H1 (cell line): ENCODE measurements at regions not wholly inside any gene's neighbourhood (a gene's known extent, or its start where the extent isn't known, plus 50 kb on each side); places are given as distances from the start of the nearest gene placed in this dataset.
"Not testable (repeated sequence)": the region's sequence is repeated elsewhere in the genome, so short reads cannot be mapped to it uniquely, and the experiment has no call there.

Source experiments
- CHD1 ChIP-seq: IDR thresholded peaks from 2 replicates; pipeline ENCODE4 v1.6.1; 2012; ENCODE audit warnings: low read depth, low read length, improper control_type of control experiment
- CHD2 ChIP-seq: IDR thresholded peaks from 2 replicates; pipeline ENCODE4 v1.6.1; 2012; ENCODE audit warnings: low read length, improper control_type of control experiment
- CTCF ChIP-seq, 3 experiments: IDR thresholded peaks; 1 replicate in 2 of 3; 2 replicates in 1 of 3; pipeline versions ENCODE4 v1.5.1 to v1.6.1; 2011; ENCODE audit warnings: low read length in 3 of 3, mild to moderate bottlenecking in 3 of 3, inconsistent platforms in 2 of 3, low read depth in 1 of 3, moderate library complexity in 1 of 3; ENCODE audit not compliant: insufficient read depth in 1 of 3; ENCODE audit errors: control extremely low read depth in 1 of 3
- EP300 ChIP-seq, 2 experiments: IDR thresholded peaks; 1 replicate in 1 of 2; 2 replicates in 1 of 2; pipeline ENCODE4 v1.6.1; 2011 to 2012; ENCODE audit warnings: low read depth in 2 of 2, low read length in 2 of 2, mild to moderate bottlenecking in 2 of 2, borderline replicate concordance in 1 of 2, inconsistent platforms in 1 of 2, moderate library complexity in 1 of 2
- GABPA ChIP-seq: IDR thresholded peaks from 2 replicates; pipeline ENCODE4 v1.6.1; 2011; ENCODE audit warnings: mild to moderate bottlenecking, low read length, moderate library complexity, borderline replicate concordance; ENCODE audit not compliant: insufficient read depth
- HDAC6 ChIP-seq: IDR thresholded peaks from one replicate; pipeline ENCODE4 v1.7.1; 2012; ENCODE audit warnings: low read depth, mild to moderate bottlenecking, inconsistent platforms, low read length, moderate library complexity
- PHF8 ChIP-seq: fragments of 200-600 bp; sonication (generic); conservative IDR thresholded peaks from 2 replicates; pipeline ENCODE4 v1.7.1; 2012; ENCODE audit warnings: low read depth, mild to moderate bottlenecking, inconsistent platforms, low read length, moderate library complexity
- POLR2A ChIP-seq, 2 experiments: IDR thresholded peaks; 1 replicate in 1 of 2; 2 replicates in 1 of 2; pipeline ENCODE4 v1.6.1; 2011; ENCODE audit warnings: low read depth in 2 of 2, low read length in 2 of 2, mild to moderate bottlenecking in 2 of 2; ENCODE audit errors: control extremely low read depth in 1 of 2
- RNF2 ChIP-seq: fragments of 200-900, 300-1000 bp; sonication (generic); IDR thresholded peaks from 2 replicates; pipeline ENCODE4 v1.7.1; 2016; ENCODE audit warnings: borderline replicate concordance, low read depth, mild to moderate bottlenecking, antibody characterized with exemption, low read length; ENCODE audit not compliant: poor library complexity, severe bottlenecking; ENCODE audit errors: missing control alignments
- SP2 ChIP-seq: IDR thresholded peaks from 2 replicates; pipeline ENCODE4 v1.6.1; 2012; ENCODE audit warnings: mild to moderate bottlenecking, low read length, inconsistent platforms
- TAF1 ChIP-seq: IDR thresholded peaks from 2 replicates; pipeline ENCODE4 v1.6.1; 2011; ENCODE audit warnings: mild to moderate bottlenecking, low read depth, low read length
- TEAD4 ChIP-seq: IDR thresholded peaks from 2 replicates; pipeline ENCODE4 v1.6.1; 2012; ENCODE audit warnings: low read depth, low read length, inconsistent platforms, mixed read lengths
- YY1 ChIP-seq: IDR thresholded peaks from 2 replicates; pipeline ENCODE4 v1.6.1; 2011; ENCODE audit warnings: low read depth, mild to moderate bottlenecking, low read length

- TF ChIP-seq TAF1; CTCF (IDR thresholded peaks at IDR 0.05; ENCODE audit: control extremely low read depth in 1 of 3, insufficient read depth in 1 of 3, low read depth in 1 of 3, low read length in 3 of 3); POLR2A (IDR thresholded peaks at IDR 0.05; ENCODE audit: control extremely low read depth in 1 of 2, low read depth in 2 of 2, low read length in 2 of 2); EP300 (IDR thresholded peaks at IDR 0.05; ENCODE audit: borderline replicate concordance in 1 of 2, low read depth in 2 of 2, low read length in 2 of 2); GABPA; YY1; TEAD4; CHD1; CHD2; PHF8; HDAC6; SP2; RNF2: not testable (repeated sequence)
Observed at GRCh38 chr7:131938788-131939187, 382.4 kb upstream of the PODXL start.
